Adrenal gland (tissue), 5 donors: ENCODE measurements at regions not wholly inside any gene's neighbourhood (a gene's known extent, or its start where the extent isn't known, plus 50 kb on each side); places are given as distances from the start of the nearest gene placed in this dataset.

Experiments
- POLR2A ChIP-seq, 2 donors: fragments of 450-650 bp; IDR thresholded peaks; one replicate each; pipeline ENCODE4 v1.6.1; 2017; ENCODE audit warnings: antibody characterized with exemption in 2 of 2, mild to moderate bottlenecking in 2 of 2, moderate library complexity in 1 of 2
- TF ChIP-seq, protein P1 (sequence below), 6 experiments: fragments of 450-650 bp in 4 of 6; fragments of 200-600 bp in 2 of 6; sonication (generic) in 1 of 6; IDR thresholded peaks; 1 replicate in 5 of 6; 2 replicates in 1 of 6; pipeline versions ENCODE4 v1.5.1 to v1.8.0; 2016 to 2021; ENCODE audit warnings: antibody characterized with exemption in 6 of 6, mild to moderate bottlenecking in 2 of 6, moderate library complexity in 1 of 6
- donor health status: DM: no; HTN: no; CAD: no.

DNA sequence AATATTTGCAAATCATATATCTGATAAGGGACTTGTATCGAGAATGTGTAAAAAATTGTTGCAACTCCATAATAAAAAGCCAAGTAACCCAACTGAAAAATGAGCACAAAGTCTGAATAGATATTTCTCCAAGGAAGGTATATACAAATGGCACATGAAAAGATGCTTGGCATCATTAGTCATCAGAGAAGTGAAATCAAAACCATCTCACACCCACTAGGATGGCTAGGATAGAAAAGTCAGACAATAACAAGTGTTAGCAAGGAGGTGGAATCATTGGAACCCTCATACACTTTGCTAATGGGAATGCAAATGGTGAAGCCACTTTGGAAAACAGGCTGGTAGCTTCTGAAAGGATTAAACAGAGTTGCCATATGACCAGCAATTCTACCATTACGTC is 182.7 kb downstream of the ERCC6L2 start:
- TF ChIP-seq, protein P1, sequence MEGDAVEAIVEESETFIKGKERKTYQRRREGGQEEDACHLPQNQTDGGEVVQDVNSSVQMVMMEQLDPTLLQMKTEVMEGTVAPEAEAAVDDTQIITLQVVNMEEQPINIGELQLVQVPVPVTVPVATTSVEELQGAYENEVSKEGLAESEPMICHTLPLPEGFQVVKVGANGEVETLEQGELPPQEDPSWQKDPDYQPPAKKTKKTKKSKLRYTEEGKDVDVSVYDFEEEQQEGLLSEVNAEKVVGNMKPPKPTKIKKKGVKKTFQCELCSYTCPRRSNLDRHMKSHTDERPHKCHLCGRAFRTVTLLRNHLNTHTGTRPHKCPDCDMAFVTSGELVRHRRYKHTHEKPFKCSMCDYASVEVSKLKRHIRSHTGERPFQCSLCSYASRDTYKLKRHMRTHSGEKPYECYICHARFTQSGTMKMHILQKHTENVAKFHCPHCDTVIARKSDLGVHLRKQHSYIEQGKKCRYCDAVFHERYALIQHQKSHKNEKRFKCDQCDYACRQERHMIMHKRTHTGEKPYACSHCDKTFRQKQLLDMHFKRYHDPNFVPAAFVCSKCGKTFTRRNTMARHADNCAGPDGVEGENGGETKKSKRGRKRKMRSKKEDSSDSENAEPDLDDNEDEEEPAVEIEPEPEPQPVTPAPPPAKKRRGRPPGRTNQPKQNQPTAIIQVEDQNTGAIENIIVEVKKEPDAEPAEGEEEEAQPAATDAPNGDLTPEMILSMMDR (IDR thresholded peaks at IDR 0.05), result no peak
- TF ChIP-seq POLR2A (IDR thresholded peaks at IDR 0.05), result no peak
